Breast epithelium (tissue), 4 donors: ENCODE measurements at regions not wholly inside any gene's neighbourhood (a gene's known extent, or its start where the extent isn't known, plus 50 kb on each side); places are given as distances from the start of the nearest gene placed in this dataset.
"Not testable (repeated sequence)": the region's sequence is repeated elsewhere in the genome, so short reads cannot be mapped to it uniquely, and the experiment has no call there.

Experiments used
- DNase-seq, 2 donors: peaks; one replicate each; pipeline ENCODE4 v3.0.0-alpha.2; 2019; ENCODE audit warnings: low spot score in 2 of 2
- H3K27ac ChIP-seq, 2 donors: fragments of 200-600 bp; sonication (generic) in 1 of 2; one replicate each; pipeline ENCODE4 v1.5.1; 2016 to 2019; ENCODE audit warnings: mild to moderate bottlenecking in 1 of 2
- H3K27me3 ChIP-seq, 2 donors: fragments of 200-600 bp; sonication (generic) in 1 of 2; one replicate each; pipeline versions ENCODE4 v1.5.1 to v1.6.0; 2017 to 2019; ENCODE audit warnings: control low read depth in 1 of 2, mild to moderate bottlenecking in 1 of 2
- H3K36me3 ChIP-seq: fragments of 200-600 bp; one replicate; pipeline ENCODE4 v1.5.1; 2019
- H3K4me1 ChIP-seq, 2 donors: fragments of 200-600 bp; sonication (generic); one replicate each; pipeline ENCODE4 v1.5.1; 2016 to 2019; ENCODE audit warnings: control low read depth in 1 of 2
- H3K4me3 ChIP-seq, 3 donors: fragments of 200-600 bp; sonication (generic); 1 replicate in 2 of 3; 2 replicates in 1 of 3; pipeline ENCODE4 v1.5.1; 2016 to 2019; ENCODE audit warnings: mild to moderate bottlenecking in 3 of 3, moderate library complexity in 2 of 3
- H3K9me3 ChIP-seq, 2 donors: fragments of 200-600 bp; sonication (generic) in 1 of 2; one replicate each; pipeline ENCODE4 v1.5.1; 2016 to 2019; ENCODE audit warnings: control low read depth in 1 of 2
- CTCF ChIP-seq, 3 donors: fragments of 450-650 bp; IDR thresholded peaks; one replicate each; pipeline ENCODE4 v1.5.1; 2016 to 2017; ENCODE audit warnings: antibody characterized with exemption in 3 of 3, mild to moderate bottlenecking in 3 of 3, moderate library complexity in 3 of 3
- POLR2A ChIP-seq: fragments of 450-650 bp; IDR thresholded peaks from one replicate; pipeline ENCODE4 v1.6.1; 2016; ENCODE audit warnings: antibody characterized with exemption, mild to moderate bottlenecking, moderate library complexity
- POLR2AphosphoS5 ChIP-seq, 3 donors: sonication (generic); formaldehyde crosslinking; IDR thresholded peaks; one replicate each; pipeline ENCODE4 v1.6.1; 2017; ENCODE audit warnings: antibody characterized with exemption in 3 of 3
- intact Hi-C: fragments of 100-400 bp; cut with DNase I; formaldehyde crosslinking; loops from one replicate; pipeline ENCODE4 v1.15.1; 2023; ENCODE audit warnings: low total_unique reads

- peak overlapping the region in 1 of 2 donors; percentile 24 for H3K27ac ChIP-seq
- intact Hi-C loops = no loop called here
- H3K9me3 ChIP-seq = peaks cover 4 to 24% of the 10 kb centered on the region in 2 donors
- H3K4me3 ChIP-seq = no peak overlapping the region
- no peaks in the 10 kb centered on the region for H3K36me3 ChIP-seq
- no peaks in the 10 kb centered on the region for H3K27me3 ChIP-seq
- TF ChIP-seq POLR2AphosphoS5 (IDR thresholded peaks at IDR 0.05) (no peak), POLR2A (no peak), CTCF (IDR thresholded peaks at IDR 0.05) (no peak)
- no peak for DNase-seq
- no peaks in the 10 kb centered on the region for H3K4me1 ChIP-seq
Observed at GRCh38 chr13:80824229-80824628, 483.3 kb upstream of the SPRY2 start.

- no peaks in the 10 kb centered on the region for H3K27me3 ChIP-seq
- intact Hi-C loops = no loop called here
- TF ChIP-seq POLR2A (no peak), POLR2AphosphoS5 (IDR thresholded peaks at IDR 0.05) (no peak), CTCF (IDR thresholded peaks at IDR 0.05) (no peak)
- no peak overlapping the region for H3K4me3 ChIP-seq
- H3K4me1 ChIP-seq = no peaks in the 10 kb centered on the region
- H3K9me3 ChIP-seq = peaks cover under 1 to 16% of the 10 kb centered on the region in 2 donors
- no peak for DNase-seq
- peak overlapping the region; percentile 24 to 45 for H3K27ac ChIP-seq
- H3K36me3 ChIP-seq = no peaks in the 10 kb centered on the region
Observed at GRCh38 chr13:80823472-80823871, 482.5 kb upstream of the SPRY2 start.

GRCh38 chr13:80821466-80821865 lies 480.5 kb upstream of the SPRY2 start:
- Histone ChIP-seq H3K27ac (no peak overlapping the region), H3K36me3 (no peaks in the 10 kb centered on the region), H3K9me3 (peaks cover 0 to 9% of the 10 kb centered on the region in 2 donors), H3K4me3 (no peak overlapping the region), H3K4me1 (no peaks in the 10 kb centered on the region), H3K27me3 (no peaks in the 10 kb centered on the region)
- TF ChIP-seq POLR2AphosphoS5 (IDR thresholded peaks at IDR 0.05) (no peak), POLR2A (no peak), CTCF (IDR thresholded peaks at IDR 0.05) (no peak)
- intact Hi-C loops = no loop called here
- no peak for DNase-seq

GRCh38 chr13:80817979-80818378 lies 477.1 kb upstream of the SPRY2 start:
- Histone ChIP-seq H3K9me3 (no peaks in the 10 kb centered on the region), H3K4me3 (no peak overlapping the region), H3K4me1 (no peaks in the 10 kb centered on the region), H3K27me3 (no peaks in the 10 kb centered on the region), H3K36me3 (no peaks in the 10 kb centered on the region), H3K27ac (no peak overlapping the region)
- DNase-seq = no peak
- intact Hi-C loops = no loop called here
- TF ChIP-seq POLR2AphosphoS5 (IDR thresholded peaks at IDR 0.05) = no peak
- no peak for TF ChIP-seq POLR2A
- TF ChIP-seq CTCF (IDR thresholded peaks at IDR 0.05) = no peak

- H3K27me3 ChIP-seq = no peaks in the 10 kb centered on the region
- no peaks in the 10 kb centered on the region for H3K36me3 ChIP-seq
- H3K4me3 ChIP-seq = no peak overlapping the region
- TF ChIP-seq POLR2A = no peak
- TF ChIP-seq POLR2AphosphoS5 (IDR thresholded peaks at IDR 0.05) = no peak
- TF ChIP-seq CTCF (IDR thresholded peaks at IDR 0.05) = no peak
- no peak for DNase-seq
- peaks cover 0 to 8% of the 10 kb centered on the region in 2 donors for H3K9me3 ChIP-seq
- no peak overlapping the region for H3K27ac ChIP-seq
- intact Hi-C loops = no loop called here
- H3K4me1 ChIP-seq = no peaks in the 10 kb centered on the region
Observed at GRCh38 chr13:80814541-80814940, 473.6 kb upstream of the SPRY2 start.

GRCh38 chr13:80810294-80810693 lies 469.4 kb upstream of the SPRY2 start:
- intact Hi-C loops, H3K9me3 ChIP-seq, H3K36me3 ChIP-seq, H3K4me3 ChIP-seq, H3K4me1 ChIP-seq, DNase-seq, H3K27ac ChIP-seq, H3K27me3 ChIP-seq: not testable (repeated sequence)
